Neural progenitor cell (in vitro differentiated cells): ENCODE measurements at regions not wholly inside any gene's neighbourhood (a gene's known extent, or its start where the extent isn't known, plus 50 kb on each side); places are given as distances from the start of the nearest gene placed in this dataset.

ENCODE experiments used
- EZH2 ChIP-seq: fragments of 200-600 bp; sonication (generic); IDR thresholded peaks from 2 replicates; pipeline ENCODE4 v1.6.1; 2017; ENCODE audit warnings: antibody characterized with exemption, mild to moderate bottlenecking, moderate library complexity
- EZH2phosphoT487 ChIP-seq: fragments of 200-600 bp; sonication (generic); IDR thresholded peaks from 2 replicates; pipeline ENCODE4 v1.6.1; 2017; ENCODE audit warnings: antibody characterized with exemption
- TF ChIP-seq, protein P1 (sequence below): fragments of 200-600 bp; sonication (generic); IDR thresholded peaks from 2 replicates; pipeline ENCODE4 v1.5.1; 2017; ENCODE audit warnings: antibody characterized with exemption, mild to moderate bottlenecking

GRCh38 chr3:137641879-137642704 is 122.0 kb upstream of the SOX14 start:
- TF ChIP-seq, protein P1, sequence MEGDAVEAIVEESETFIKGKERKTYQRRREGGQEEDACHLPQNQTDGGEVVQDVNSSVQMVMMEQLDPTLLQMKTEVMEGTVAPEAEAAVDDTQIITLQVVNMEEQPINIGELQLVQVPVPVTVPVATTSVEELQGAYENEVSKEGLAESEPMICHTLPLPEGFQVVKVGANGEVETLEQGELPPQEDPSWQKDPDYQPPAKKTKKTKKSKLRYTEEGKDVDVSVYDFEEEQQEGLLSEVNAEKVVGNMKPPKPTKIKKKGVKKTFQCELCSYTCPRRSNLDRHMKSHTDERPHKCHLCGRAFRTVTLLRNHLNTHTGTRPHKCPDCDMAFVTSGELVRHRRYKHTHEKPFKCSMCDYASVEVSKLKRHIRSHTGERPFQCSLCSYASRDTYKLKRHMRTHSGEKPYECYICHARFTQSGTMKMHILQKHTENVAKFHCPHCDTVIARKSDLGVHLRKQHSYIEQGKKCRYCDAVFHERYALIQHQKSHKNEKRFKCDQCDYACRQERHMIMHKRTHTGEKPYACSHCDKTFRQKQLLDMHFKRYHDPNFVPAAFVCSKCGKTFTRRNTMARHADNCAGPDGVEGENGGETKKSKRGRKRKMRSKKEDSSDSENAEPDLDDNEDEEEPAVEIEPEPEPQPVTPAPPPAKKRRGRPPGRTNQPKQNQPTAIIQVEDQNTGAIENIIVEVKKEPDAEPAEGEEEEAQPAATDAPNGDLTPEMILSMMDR: no peak
- TF ChIP-seq EZH2phosphoT487 (no peak), EZH2 (no peak)
